Colon (tissue), 2 donors: ENCODE measurements at regions not wholly inside any gene's neighbourhood (a gene's known extent, or its start where the extent isn't known, plus 50 kb on each side); places are given as distances from the start of the nearest gene placed in this dataset.

Source experiments
- FAIRE-seq: peaks from 2 replicates; lab custom pipeline; 2012; peaks lifted over from hg19 to GRCh38; lab: Jason Lieb, UNC
- donor health status: control.
- donor health status: control.

- FAIRE-seq = no peak
These were observed 309.4 kb upstream of the TMTC1 start for GRCh38 chr12:30092983-30093617.

- FAIRE-seq = no peak
These were observed 306.5 kb upstream of the TMTC1 start for GRCh38 chr12:30090258-30090657.

GRCh38 chr12:30088259-30088995 is 304.7 kb upstream of the TMTC1 start:
- FAIRE-seq = no peak

GRCh38 chr12:30082381-30082780 is 298.6 kb upstream of the TMTC1 start:
- no peak for FAIRE-seq

- no peak for FAIRE-seq
These were observed 291.2 kb upstream of the TMTC1 start for GRCh38 chr12:30074916-30075315.

- FAIRE-seq = no peak
These were observed 289.1 kb upstream of the TMTC1 start for GRCh38 chr12:30072824-30073223.

GRCh38 chr12:30067146-30067545 is 283.4 kb upstream of the TMTC1 start:
- no peak for FAIRE-seq

GRCh38 chr12:30064906-30065305 is 281.2 kb upstream of the TMTC1 start:
- no peak for FAIRE-seq

GRCh38 chr12:30063435-30063945 is 279.7 kb upstream of the TMTC1 start:
- no peak for FAIRE-seq

GRCh38 chr12:30048371-30048770 is 264.6 kb upstream of the TMTC1 start:
- no peak for FAIRE-seq

GRCh38 chr12:30047516-30048254 is 263.9 kb upstream of the TMTC1 start:
- FAIRE-seq = no peak

GRCh38 chr12:30046376-30046775 is 262.6 kb upstream of the TMTC1 start:
- FAIRE-seq = no peak

- FAIRE-seq = no peak
These were observed 261.4 kb upstream of the TMTC1 start for GRCh38 chr12:30045171-30045570.

- no peak for FAIRE-seq
These were observed 260.5 kb upstream of the TMTC1 start for GRCh38 chr12:30044206-30044605.

GRCh38 chr12:30043151-30043847 is 259.6 kb upstream of the TMTC1 start:
- FAIRE-seq = no peak

GRCh38 chr12:30041096-30041495 is 257.4 kb upstream of the TMTC1 start:
- FAIRE-seq = no peak

GRCh38 chr12:30030693-30031374 is 247.1 kb upstream of the TMTC1 start:
- FAIRE-seq = no peak

- FAIRE-seq = no peak
These were observed 243.0 kb upstream of the TMTC1 start for GRCh38 chr12:30026621-30027234.

GRCh38 chr12:30025317-30025716 is 241.6 kb upstream of the TMTC1 start:
- FAIRE-seq = no peak

GRCh38 chr12:30023186-30023585 is 239.4 kb upstream of the TMTC1 start:
- FAIRE-seq = no peak
